Suppressor macrophage (primary cell): ENCODE measurements at regions not wholly inside any gene's neighbourhood (a gene's known extent, or its start where the extent isn't known, plus 50 kb on each side); places are given as distances from the start of the nearest gene placed in this dataset.

ENCODE experiments used
- DNase-seq, 4 experiments: peaks; one replicate each; pipeline ENCODE4 v3.0.0-alpha.2; 2020 to 2022

GRCh38 chr19:33900817-33901216, 104.1 kb downstream of the KCTD15 start:
- no peak for DNase-seq

GRCh38 chr19:33902395-33902794, 105.7 kb downstream of the KCTD15 start:
- DNase-seq: no peak

- DNase-seq: no peak
Observed at GRCh38 chr19:33902802-33903488, 106.3 kb downstream of the KCTD15 start.

GRCh38 chr19:33903489-33903850, 106.8 kb downstream of the KCTD15 start:
- no peak for DNase-seq

GRCh38 chr19:33904681-33905080, 108.0 kb downstream of the KCTD15 start:
- no peak for DNase-seq

GRCh38 chr19:33905473-33905936, 108.8 kb downstream of the KCTD15 start:
- DNase-seq: peak in 3 of 4 experiments; percentile 4 to 16 (median 13)

GRCh38 chr19:33905937-33906577, 109.4 kb downstream of the KCTD15 start:
- DNase-seq: peak in 1 of 4 experiments; percentile 4

- DNase-seq: no peak
Observed at GRCh38 chr19:33906578-33907335, 110.1 kb downstream of the KCTD15 start.

- DNase-seq: no peak
Observed at GRCh38 chr19:33910922-33911321, 114.3 kb downstream of the KCTD15 start.

- DNase-seq: no peak
Observed at GRCh38 chr19:33914599-33914998, 117.9 kb downstream of the KCTD15 start.

GRCh38 chr19:33916792-33917191, 120.1 kb downstream of the KCTD15 start:
- DNase-seq: no peak

- DNase-seq: no peak
Observed at GRCh38 chr19:33919291-33919690, 122.6 kb downstream of the KCTD15 start.

- no peak for DNase-seq
Observed at GRCh38 chr19:33921165-33921564, 124.5 kb downstream of the KCTD15 start.

- no peak for DNase-seq
Observed at GRCh38 chr19:33926306-33926705, 129.6 kb downstream of the KCTD15 start.

GRCh38 chr19:33927789-33928457, 131.3 kb downstream of the KCTD15 start:
- no peak for DNase-seq

- no peak for DNase-seq
Observed at GRCh38 chr19:33928458-33928950, 131.8 kb downstream of the KCTD15 start.

- no peak for DNase-seq
Observed at GRCh38 chr19:33933931-33934330, 137.3 kb downstream of the KCTD15 start.

GRCh38 chr19:33938821-33939220, 142.2 kb downstream of the KCTD15 start:
- no peak for DNase-seq

- DNase-seq: no peak
Observed at GRCh38 chr19:33941133-33941532, 144.5 kb downstream of the KCTD15 start.

- no peak for DNase-seq
Observed at GRCh38 chr19:33946535-33947264, 150.0 kb downstream of the KCTD15 start.

GRCh38 chr19:33947265-33947964, 150.7 kb downstream of the KCTD15 start:
- DNase-seq: no peak
